ENCODE measurements at regions not wholly inside any gene's neighbourhood (a gene's known extent, or its start where the extent isn't known, plus 50 kb on each side); places are given as distances from the start of the nearest gene placed in this dataset.
"Not testable (repeated sequence)": the region's sequence is repeated elsewhere in the genome, so short reads cannot be mapped to it uniquely, and the experiment has no call there.

DNA sequence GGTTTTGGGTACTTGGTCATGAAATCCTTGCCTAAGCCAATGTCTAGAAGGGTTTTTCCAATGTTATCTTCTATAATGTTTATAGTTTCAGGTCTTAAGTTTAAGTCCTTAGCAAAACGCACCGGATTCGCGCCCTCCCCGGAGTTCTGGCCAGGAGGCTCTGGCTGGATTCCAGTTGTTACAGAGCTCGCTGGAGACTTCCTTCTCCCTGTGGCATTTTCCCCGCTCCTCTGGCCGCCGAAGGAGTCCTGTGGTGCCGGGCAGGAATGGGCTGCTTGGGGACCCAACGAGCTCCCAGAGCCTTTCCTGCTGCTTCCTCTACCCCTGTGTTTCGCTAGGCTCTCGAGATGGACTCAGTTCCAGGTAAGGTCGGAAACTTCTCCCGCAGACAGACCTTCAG, 335.9 kb downstream of the AEBP2 start:
- no peak for DNase-seq (ENCODE audit: low spot score)

DNA sequence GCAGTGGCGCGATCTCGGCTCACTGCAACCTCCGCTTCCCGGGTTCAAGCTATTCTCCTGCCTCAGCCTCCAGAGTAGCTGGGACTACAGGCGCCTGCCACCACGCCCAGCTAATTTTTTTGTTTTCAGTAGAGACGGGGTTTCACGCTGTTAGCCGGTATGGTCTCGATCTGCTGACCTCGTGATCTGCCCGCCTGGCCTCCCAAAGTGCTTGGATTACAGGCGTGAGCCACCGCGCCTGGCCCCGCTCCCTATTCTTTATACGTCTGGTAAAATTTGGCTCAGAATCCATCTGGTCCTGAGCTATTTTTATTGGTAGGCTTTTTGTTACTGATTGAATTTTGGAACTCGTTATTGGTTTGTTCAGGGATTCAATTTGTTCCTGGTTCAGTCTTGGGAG, 336.7 kb downstream of the AEBP2 start:
- not testable (repeated sequence) for DNase-seq (ENCODE audit: low spot score)

DNA sequence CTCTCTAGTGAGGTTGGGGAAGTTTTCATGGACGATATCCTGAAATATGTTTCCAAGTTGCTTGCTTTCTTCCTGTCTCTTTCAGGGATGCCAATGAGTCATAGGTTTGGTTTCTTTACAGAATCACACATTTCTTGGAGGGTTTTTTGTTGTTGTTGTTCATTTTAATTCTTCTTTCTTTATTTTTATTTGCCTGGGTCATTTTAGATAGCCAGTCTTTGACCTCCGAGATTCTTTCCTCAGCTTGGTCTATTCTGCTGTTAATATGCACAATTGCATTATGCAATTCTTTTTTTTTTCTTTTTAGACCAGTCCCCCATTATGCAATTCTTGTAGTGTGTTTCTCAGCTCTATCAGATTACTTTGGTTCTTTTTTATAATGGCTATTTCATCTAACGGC, 338.9 kb downstream of the AEBP2 start:
- no peak for DNase-seq (ENCODE audit: low spot score)

DNA sequence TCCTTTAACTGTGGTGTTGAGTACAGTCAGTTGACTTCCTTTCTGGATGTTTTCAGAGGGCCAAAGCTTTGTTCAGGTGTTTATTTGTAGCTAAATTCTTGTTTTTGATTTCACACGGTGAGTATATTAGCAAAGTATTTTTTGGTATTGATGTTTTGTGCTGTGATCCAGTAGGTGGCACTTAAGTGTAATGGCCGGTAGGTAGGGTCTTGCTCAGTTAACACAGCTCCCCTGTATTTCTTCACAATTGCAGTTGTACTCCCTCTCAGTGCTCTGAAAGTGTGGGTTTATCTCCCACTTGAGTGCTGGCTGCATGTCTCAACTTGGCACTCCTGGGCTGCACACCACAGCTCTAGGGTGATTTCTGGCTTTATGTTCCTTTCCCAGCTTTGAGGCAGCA, 339.5 kb downstream of the AEBP2 start:
- no peak for DNase-seq (ENCODE audit: low spot score)

- peak; percentile 41 for DNase-seq (ENCODE audit: low spot score)
Measured at GRCh38 chr12:19779395-19780056, 340.2 kb downstream of the AEBP2 start.

GRCh38 chr12:19780460-19780859, 341.2 kb downstream of the AEBP2 start:
- no peak for DNase-seq (ENCODE audit: low spot score)

GRCh38 chr12:19783547-19784444, 344.5 kb downstream of the AEBP2 start:
- DNase-seq (ENCODE audit: low spot score) = no peak

GRCh38 chr12:19792028-19792427, 352.7 kb downstream of the AEBP2 start:
- no peak for DNase-seq (ENCODE audit: low spot score)

DNA sequence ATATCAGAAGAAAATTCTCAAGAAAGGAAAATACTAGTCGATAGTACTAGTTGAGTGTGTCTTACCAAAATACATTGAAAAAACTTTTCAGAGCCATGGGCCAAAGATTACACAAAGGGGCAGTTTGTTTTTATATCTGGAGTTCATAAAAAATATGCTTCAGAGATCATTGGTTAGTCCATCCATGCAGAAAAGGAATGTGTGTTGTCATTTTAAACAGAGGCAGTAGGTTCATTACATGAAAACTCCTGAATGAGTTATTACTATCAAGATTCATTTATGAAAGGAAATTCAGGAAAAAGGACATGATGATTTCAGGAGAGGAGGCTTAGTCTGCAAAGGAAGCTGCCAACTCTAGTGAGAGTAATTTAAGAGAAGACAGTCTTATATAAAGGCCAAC, 354.8 kb downstream of the AEBP2 start:
- no peak for DNase-seq (ENCODE audit: low spot score)

GRCh38 chr12:19799216-19799615, 359.9 kb downstream of the AEBP2 start:
- DNase-seq (ENCODE audit: low spot score) = no peak

- DNase-seq (ENCODE audit: low spot score) = no peak
Measured at GRCh38 chr12:19799895-19800602, 360.8 kb downstream of the AEBP2 start.

GRCh38 chr12:19800884-19801283, 361.6 kb downstream of the AEBP2 start:
- DNase-seq (ENCODE audit: low spot score) = no peak

DNA sequence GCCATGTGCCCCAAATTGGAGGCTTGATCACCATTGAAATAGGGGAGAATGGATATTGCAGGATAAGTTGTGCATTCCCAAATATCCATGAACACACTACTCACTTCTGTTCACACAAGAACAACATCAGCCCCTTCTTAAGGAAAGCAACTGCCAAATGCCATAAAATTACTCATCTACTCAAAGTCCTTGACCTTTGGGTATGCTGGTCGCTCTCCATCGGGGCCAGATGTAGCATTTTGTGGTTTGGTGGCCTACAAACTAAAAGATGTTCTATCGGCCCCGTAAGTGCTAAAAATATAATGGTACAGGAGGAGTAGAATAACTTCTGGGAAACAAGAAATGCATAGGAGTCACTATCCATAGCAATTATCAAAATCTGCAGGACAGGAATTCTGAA, 362.6 kb downstream of the AEBP2 start:
- DNase-seq (ENCODE audit: low spot score) = no peak

GRCh38 chr12:19802915-19803314, 363.6 kb downstream of the AEBP2 start:
- DNase-seq (ENCODE audit: low spot score) = no peak

DNA sequence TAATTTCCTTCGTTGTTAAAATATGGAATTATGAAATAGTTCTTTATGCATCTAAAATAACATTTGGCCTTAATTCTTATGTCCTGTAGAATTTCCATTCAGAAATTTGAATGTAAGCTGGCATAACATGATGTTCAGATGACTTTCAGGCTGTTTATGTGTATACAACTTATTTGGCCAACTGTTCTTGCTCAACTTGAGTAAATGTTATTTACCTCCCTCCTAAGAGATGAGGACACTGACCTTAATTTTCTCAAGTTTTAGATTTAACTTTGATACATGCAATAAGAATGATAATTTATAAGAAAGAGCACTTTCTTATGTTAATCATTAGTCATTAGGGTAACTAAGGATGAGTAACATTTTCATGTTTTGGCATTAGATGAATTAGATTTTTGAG, 365.4 kb downstream of the AEBP2 start:
- no peak for DNase-seq (ENCODE audit: low spot score)

GRCh38 chr12:19808371-19808770, 369.1 kb downstream of the AEBP2 start:
- DNase-seq (ENCODE audit: low spot score) = no peak

DNA sequence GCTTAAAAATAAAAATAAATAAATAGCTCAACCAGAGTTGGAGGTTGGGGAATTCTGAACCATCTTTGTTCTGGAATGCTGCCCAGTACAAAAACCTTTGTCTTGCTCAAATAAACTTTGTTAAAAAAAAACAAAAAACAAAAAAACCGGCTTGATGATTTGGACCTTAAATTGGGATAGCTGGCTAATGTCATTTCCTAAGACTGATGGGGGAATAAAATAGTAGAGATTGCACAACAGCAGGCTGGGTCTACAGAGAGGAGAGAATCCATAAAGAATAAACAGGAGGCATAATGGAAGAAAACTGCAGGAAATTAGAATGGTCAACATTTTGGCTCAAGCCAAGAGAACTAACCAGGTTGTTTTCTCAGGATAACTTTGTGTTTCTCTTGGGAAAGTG, 370.9 kb downstream of the AEBP2 start:
- no peak for DNase-seq (ENCODE audit: low spot score)

DNA sequence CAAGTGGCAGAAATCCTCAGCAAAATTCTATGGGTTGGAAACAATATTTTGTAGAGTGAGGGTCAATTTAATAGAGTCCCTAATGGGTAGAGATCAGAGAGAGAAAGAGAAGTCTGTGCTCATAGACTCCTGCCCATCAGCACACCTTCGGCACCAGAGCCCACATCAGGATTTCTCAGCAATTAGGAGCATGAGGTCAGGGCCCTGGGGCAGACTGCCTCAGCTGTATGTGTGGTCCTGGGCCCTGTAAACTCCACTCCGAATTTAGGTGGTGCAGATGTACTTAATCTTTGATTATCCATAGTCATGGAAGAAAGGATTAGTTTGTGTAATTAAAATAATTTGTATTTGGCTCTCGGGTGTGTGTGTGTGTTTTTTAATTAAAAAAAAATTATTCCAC, 372.6 kb downstream of the AEBP2 start:
- DNase-seq (ENCODE audit: low spot score) = no peak

GRCh38 chr12:19819231-19819630, 379.9 kb downstream of the AEBP2 start:
- no peak for DNase-seq (ENCODE audit: low spot score)

DNA sequence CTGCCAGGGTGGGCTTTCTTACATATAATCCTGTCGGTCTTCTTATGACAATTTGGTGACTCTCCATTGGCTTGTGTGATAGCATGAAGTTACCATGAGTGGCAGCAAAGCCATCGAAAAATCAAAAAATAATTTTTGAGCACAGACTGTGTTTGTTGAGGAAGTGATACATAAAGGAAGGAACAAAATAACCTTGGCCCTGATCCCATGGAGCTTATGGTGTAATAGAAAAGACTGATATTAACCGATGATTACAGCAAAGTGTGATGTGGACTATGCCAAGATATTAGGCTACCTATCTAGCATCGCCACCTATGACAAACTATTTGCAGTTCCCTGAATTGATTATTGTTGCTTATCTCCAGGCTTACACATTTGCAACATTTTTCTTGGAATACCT, 383.2 kb downstream of the AEBP2 start:
- DNase-seq (ENCODE audit: low spot score) = no peak

- DNase-seq (ENCODE audit: low spot score) = not testable (repeated sequence)
Measured at GRCh38 chr12:19823326-19823725, 384.0 kb downstream of the AEBP2 start.

- no peak for DNase-seq (ENCODE audit: low spot score)
Measured at GRCh38 chr12:19826980-19827550, 387.8 kb downstream of the AEBP2 start.
